Epithelial cell of esophagus (primary cell): ENCODE measurements at regions not wholly inside any gene's neighbourhood (a gene's known extent, or its start where the extent isn't known, plus 50 kb on each side); places are given as distances from the start of the nearest gene placed in this dataset.

ENCODE experiments used
- DNase-seq: peaks from one replicate; pipeline ENCODE4 v3.0.0; 2010; ENCODE audit warnings: low read depth
- H3K4me3 ChIP-seq: 2 replicates; pipeline ENCODE4 v1.5.1; 2011; ENCODE audit warnings: mild to moderate bottlenecking, low read length, control low read depth
- TF ChIP-seq, protein P1 (sequence below): IDR thresholded peaks from 2 replicates; pipeline ENCODE4 v1.5.1; 2011; ENCODE audit warnings: low read depth, mild to moderate bottlenecking, low read length, control low read depth, inconsistent platforms; ENCODE audit not compliant: insufficient read depth; ENCODE audit errors: missing control alignments

DNA sequence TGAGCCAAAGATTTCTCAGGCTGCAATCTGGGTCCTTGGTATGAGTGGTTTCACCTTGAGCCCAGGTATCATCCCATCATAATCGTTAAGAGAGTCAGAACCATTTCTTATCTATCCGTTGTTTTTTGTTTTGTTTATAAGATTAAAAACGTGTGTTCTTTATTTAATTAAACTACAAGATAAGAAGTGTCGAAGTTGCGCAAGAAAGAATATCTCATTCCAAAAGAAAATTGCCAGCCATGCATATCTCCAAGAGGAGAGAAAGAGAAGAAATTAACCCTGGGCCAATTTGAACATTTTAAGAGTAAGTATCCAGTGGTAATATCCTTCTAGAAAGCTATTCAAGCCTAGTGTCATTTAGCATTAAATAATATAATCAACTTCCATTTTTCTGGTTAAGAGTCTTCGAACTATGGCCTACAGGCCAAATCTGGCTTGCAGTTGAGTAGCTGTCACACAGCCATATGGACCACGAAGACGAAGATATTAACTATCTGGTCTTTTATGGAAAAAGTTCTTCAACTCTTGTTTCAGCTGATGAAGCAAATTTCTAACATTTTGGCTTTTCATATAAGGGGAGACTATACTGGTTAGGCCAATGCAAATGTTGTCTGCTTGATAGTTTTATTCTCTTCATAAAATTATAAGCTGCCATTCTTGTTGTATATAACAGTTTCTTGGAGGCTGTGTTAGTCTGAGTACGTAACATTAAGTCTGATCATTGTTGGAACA lies 576.4 kb downstream of the REEP3 start:
- no peak for DNase-seq
- TF ChIP-seq, protein P1, sequence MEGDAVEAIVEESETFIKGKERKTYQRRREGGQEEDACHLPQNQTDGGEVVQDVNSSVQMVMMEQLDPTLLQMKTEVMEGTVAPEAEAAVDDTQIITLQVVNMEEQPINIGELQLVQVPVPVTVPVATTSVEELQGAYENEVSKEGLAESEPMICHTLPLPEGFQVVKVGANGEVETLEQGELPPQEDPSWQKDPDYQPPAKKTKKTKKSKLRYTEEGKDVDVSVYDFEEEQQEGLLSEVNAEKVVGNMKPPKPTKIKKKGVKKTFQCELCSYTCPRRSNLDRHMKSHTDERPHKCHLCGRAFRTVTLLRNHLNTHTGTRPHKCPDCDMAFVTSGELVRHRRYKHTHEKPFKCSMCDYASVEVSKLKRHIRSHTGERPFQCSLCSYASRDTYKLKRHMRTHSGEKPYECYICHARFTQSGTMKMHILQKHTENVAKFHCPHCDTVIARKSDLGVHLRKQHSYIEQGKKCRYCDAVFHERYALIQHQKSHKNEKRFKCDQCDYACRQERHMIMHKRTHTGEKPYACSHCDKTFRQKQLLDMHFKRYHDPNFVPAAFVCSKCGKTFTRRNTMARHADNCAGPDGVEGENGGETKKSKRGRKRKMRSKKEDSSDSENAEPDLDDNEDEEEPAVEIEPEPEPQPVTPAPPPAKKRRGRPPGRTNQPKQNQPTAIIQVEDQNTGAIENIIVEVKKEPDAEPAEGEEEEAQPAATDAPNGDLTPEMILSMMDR, result no peak
- no peak overlapping the region for H3K4me3 ChIP-seq

DNA sequence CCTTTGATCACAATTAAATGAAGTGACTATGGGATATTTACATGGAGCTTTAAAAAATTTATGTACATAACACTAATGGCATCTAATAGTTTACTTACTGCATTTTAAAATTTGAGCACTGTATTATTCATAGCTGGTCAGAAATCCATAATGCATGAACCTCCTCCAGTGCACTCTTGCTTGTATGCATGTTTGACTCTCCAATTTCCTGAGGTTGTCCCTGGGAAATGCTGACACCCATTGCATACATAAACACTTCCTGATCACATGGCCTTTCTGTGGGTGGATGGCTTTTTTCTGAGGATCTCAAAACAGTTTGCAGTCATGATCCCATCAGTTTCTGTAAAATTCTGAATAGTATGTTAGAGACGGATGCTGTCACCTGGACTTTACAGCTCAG lies 577.8 kb downstream of the REEP3 start:
- no peak overlapping the region for H3K4me3 ChIP-seq
- TF ChIP-seq, protein P1, result no peak
- no peak for DNase-seq

DNA sequence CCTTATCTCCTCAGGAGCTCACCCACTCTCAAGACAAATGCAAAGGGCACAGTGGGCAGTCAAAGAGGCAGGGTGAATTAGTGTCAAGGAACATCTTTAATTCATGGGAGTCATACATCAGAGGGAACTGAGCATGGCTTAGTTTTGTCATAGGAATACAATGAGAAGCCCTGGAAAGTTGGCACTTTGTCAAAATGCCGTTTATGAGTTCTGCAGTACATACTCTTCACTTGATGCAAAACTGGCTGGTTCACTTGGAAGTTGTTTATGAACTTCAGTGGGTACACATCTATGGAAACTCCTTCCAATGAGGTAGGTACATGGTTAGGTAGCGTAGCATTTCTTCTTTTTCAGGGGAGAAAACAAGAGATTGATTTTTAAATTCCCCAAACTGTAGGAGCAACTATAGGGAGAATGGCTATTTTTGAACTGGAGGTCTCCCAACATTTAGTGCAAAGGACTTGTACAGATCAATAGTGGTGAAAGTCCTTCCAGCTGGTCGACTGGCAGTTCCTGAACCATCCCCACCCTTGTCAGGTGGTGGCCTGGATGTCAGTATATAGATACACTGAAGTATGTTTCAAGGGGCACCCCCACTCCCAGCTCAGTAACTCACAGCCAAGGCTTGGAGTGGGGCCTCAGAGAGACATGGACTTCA lies 580.5 kb downstream of the REEP3 start:
- peak; percentile 1 for DNase-seq
- no peak overlapping the region for H3K4me3 ChIP-seq
- TF ChIP-seq, protein P1, result no peak

DNA sequence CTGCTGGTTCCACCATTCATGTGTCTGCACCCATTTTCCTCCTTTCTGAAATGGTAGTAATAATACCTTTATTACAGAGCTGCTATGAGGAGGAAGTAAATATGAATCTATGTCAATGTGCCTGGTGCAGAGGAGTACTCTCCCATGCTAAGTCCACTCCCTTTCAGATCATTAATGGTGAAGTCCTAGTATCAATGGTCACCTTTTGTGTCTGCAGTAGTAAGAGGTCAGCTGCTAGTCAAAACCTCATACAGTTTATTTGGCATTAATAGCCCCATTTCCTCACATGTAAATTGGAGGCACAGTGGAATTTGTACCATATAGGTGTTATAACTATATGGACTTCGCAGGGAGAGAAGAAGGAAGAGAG lies 581.0 kb downstream of the REEP3 start:
- TF ChIP-seq, protein P1, result no peak
- no peak for DNase-seq
- H3K4me3 ChIP-seq, result no peak overlapping the region

DNA sequence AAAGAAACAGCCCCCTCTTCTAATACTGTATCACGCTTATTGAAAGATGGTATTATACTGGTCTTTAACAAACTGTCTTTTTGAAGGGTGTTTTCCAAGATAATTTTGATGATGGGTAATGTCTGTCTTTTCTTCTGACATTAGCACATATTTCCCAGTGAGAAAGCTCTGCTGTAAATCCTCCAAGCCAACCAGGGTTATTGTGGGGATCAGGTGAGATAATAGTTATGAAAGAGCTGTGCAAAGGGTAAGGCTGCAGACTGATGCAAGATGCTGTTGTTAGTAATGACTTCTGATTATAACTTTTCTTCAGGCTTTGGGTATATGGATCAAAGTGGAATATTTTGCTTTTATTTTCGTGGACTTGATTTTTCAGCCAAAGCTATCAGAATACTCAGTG lies 581.7 kb downstream of the REEP3 start:
- no peak for DNase-seq
- no peak overlapping the region for H3K4me3 ChIP-seq
- TF ChIP-seq, protein P1, result no peak

DNA sequence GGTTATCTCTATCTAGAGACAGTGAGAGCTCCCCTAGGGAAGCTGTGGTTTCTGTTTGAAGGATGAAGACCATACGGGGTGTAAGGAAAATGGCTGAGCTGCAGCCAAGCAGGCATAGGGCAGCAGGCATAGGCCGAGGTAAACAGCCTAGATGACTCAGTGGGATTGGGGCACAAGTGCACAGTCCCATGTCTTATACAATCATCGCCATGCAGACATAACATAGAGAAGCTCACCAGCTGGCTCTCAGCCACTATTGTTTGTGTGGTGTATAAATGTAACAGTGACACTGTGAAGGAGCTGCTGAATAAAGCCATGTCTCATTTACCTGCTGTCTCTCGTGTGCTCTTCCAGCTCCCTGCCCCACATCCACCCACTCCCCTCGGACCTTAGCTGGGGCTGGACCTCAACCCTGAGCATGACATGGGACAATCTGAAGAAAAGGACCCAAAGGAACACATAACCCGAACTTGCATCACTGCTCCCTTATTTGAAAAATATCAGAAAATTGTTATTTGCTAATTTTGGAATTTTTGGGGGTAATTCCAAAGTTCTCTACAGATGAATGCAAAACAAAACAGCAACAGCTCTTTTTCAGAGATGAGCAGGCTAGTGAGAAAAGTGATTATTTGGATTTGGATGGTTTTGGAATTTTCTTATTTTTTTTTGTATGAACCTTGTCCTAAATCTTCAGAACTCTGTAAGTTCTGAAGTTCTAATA lies 582.7 kb downstream of the REEP3 start:
- TF ChIP-seq, protein P1, result no peak
- no peak for DNase-seq

More for the DNA sequence above, 582.7 kb downstream of the REEP3 start:
- no peak overlapping the region for H3K4me3 ChIP-seq
